ENCODE measurements at regions not wholly inside any gene's neighbourhood (a gene's known extent, or its start where the extent isn't known, plus 50 kb on each side); places are given as distances from the start of the nearest gene placed in this dataset.

GRCh38 chr16:88293097-88293496 is 89.7 kb upstream of the ZNF469 start:
- Histone ChIP-seq H3K27me3 (ENCODE audit: insufficient read depth, low read length, poor library complexity) (no peaks in the 10 kb centered on the region), H3K23ac (ENCODE audit: low read length) (no peak overlapping the region), H3K4me1 (ENCODE audit: control insufficient read depth, low read depth, low read length) (no peaks in the 10 kb centered on the region), H3K4me2 (ENCODE audit: low read length) (no peak overlapping the region), H3K56ac (ENCODE audit: low read length) (no peak overlapping the region), H2BK15ac (replicated peaks; ENCODE audit: low read depth) (no peak overlapping the region), H3K79me1 (ENCODE audit: low read length) (no peaks in the 10 kb centered on the region), H3K9ac (ENCODE audit: low read length) (no peak overlapping the region), H2BK5ac (ENCODE audit: low read length) (no peak overlapping the region), H3K4me3 (ENCODE audit: low read length) (no peak overlapping the region), H4K5ac (ENCODE audit: low read length) (no peak overlapping the region), H3K4ac (ENCODE audit: low read depth, low read length) (no peak overlapping the region), H2AK5ac (ENCODE audit: low read length) (no peak overlapping the region), H4K8ac (ENCODE audit: low read depth, low read length) (no peak overlapping the region), H3K18ac (ENCODE audit: low read length) (no peak overlapping the region), H2BK120ac (ENCODE audit: low read depth, low read length) (no peak overlapping the region), H3K36me3 (ENCODE audit: control insufficient read depth, insufficient read depth, low read length) (no peaks in the 10 kb centered on the region), H3K79me2 (ENCODE audit: control insufficient read depth, insufficient read depth, low read length) (no peaks in the 10 kb centered on the region), H3K27ac (ENCODE audit: low read depth, low read length) (no peak overlapping the region)
- DNase-seq: no peak
- 100% methylated on average over 2 of the region's 4 CpGs for WGBS (ENCODE audit: extremely low coverage, insufficient coverage, low lambda C conversion rate)

GRCh38 chr16:88295671-88296436 is 86.9 kb upstream of the ZNF469 start:
- Histone ChIP-seq H3K4me2 (ENCODE audit: low read length) (no peak overlapping the region), H3K9ac (ENCODE audit: low read length) (no peak overlapping the region), H2BK120ac (ENCODE audit: low read depth, low read length) (no peak overlapping the region), H3K4me3 (ENCODE audit: low read length) (no peak overlapping the region), H3K56ac (ENCODE audit: low read length) (no peak overlapping the region), H3K27ac (ENCODE audit: low read depth, low read length) (no peak overlapping the region), H3K36me3 (ENCODE audit: control insufficient read depth, insufficient read depth, low read length) (no peaks in the 10 kb centered on the region), H3K23ac (ENCODE audit: low read length) (no peak overlapping the region), H4K5ac (ENCODE audit: low read length) (no peak overlapping the region), H3K18ac (ENCODE audit: low read length) (no peak overlapping the region), H3K27me3 (ENCODE audit: insufficient read depth, low read length, poor library complexity) (no peaks in the 10 kb centered on the region), H2BK15ac (replicated peaks; ENCODE audit: low read depth) (no peak overlapping the region), H2BK5ac (ENCODE audit: low read length) (no peak overlapping the region), H3K79me1 (ENCODE audit: low read length) (no peaks in the 10 kb centered on the region), H3K79me2 (ENCODE audit: control insufficient read depth, insufficient read depth, low read length) (no peaks in the 10 kb centered on the region), H3K4ac (ENCODE audit: low read depth, low read length) (no peak overlapping the region), H2AK5ac (ENCODE audit: low read length) (no peak overlapping the region), H4K8ac (ENCODE audit: low read depth, low read length) (no peak overlapping the region), H3K4me1 (ENCODE audit: control insufficient read depth, low read depth, low read length) (no peaks in the 10 kb centered on the region)
- DNase-seq: no peak
- WGBS (ENCODE audit: extremely low coverage, insufficient coverage, low lambda C conversion rate): no CpG with 5 or more reads among the region's 20 CpGs

- H3K27me3 ChIP-seq (ENCODE audit: insufficient read depth, low read length, poor library complexity): no peaks in the 10 kb centered on the region
- DNase-seq: no peak
- H4K8ac ChIP-seq (ENCODE audit: low read depth, low read length): no peak overlapping the region
- no peak overlapping the region for H3K23ac ChIP-seq (ENCODE audit: low read length)
- H2BK5ac ChIP-seq (ENCODE audit: low read length): no peak overlapping the region
- H3K79me1 ChIP-seq (ENCODE audit: low read length): no peaks in the 10 kb centered on the region
- no peak overlapping the region for H4K5ac ChIP-seq (ENCODE audit: low read length)
- H3K79me2 ChIP-seq (ENCODE audit: control insufficient read depth, insufficient read depth, low read length): no peaks in the 10 kb centered on the region
- no peak overlapping the region for H2BK15ac ChIP-seq (replicated peaks; ENCODE audit: low read depth)
- no CpG with 5 or more reads among the region's 19 CpGs for WGBS (ENCODE audit: extremely low coverage, insufficient coverage, low lambda C conversion rate)
- no peak overlapping the region for H3K56ac ChIP-seq (ENCODE audit: low read length)
- no peak overlapping the region for H3K18ac ChIP-seq (ENCODE audit: low read length)
- H3K9ac ChIP-seq (ENCODE audit: low read length): no peak overlapping the region
- no peaks in the 10 kb centered on the region for H3K4me1 ChIP-seq (ENCODE audit: control insufficient read depth, low read depth, low read length)
- no peaks in the 10 kb centered on the region for H3K36me3 ChIP-seq (ENCODE audit: control insufficient read depth, insufficient read depth, low read length)
- no peak overlapping the region for H3K4me3 ChIP-seq (ENCODE audit: low read length)
- no peak overlapping the region for H3K4ac ChIP-seq (ENCODE audit: low read depth, low read length)
- H3K4me2 ChIP-seq (ENCODE audit: low read length): no peak overlapping the region
- no peak overlapping the region for H2BK120ac ChIP-seq (ENCODE audit: low read depth, low read length)
- no peak overlapping the region for H2AK5ac ChIP-seq (ENCODE audit: low read length)
- H3K27ac ChIP-seq (ENCODE audit: low read depth, low read length): no peak overlapping the region
Observed at GRCh38 chr16:88296437-88297177, 86.2 kb upstream of the ZNF469 start.

GRCh38 chr16:88297178-88297720 is 85.5 kb upstream of the ZNF469 start:
- Histone ChIP-seq H3K4me1 (ENCODE audit: control insufficient read depth, low read depth, low read length) (no peaks in the 10 kb centered on the region), H3K27ac (ENCODE audit: low read depth, low read length) (no peak overlapping the region), H2BK5ac (ENCODE audit: low read length) (no peak overlapping the region), H3K18ac (ENCODE audit: low read length) (no peak overlapping the region), H3K9ac (ENCODE audit: low read length) (no peak overlapping the region), H3K23ac (ENCODE audit: low read length) (no peak overlapping the region), H3K4me3 (ENCODE audit: low read length) (no peak overlapping the region), H3K4me2 (ENCODE audit: low read length) (no peak overlapping the region), H2BK120ac (ENCODE audit: low read depth, low read length) (no peak overlapping the region), H3K56ac (ENCODE audit: low read length) (no peak overlapping the region), H4K5ac (ENCODE audit: low read length) (no peak overlapping the region), H2AK5ac (ENCODE audit: low read length) (no peak overlapping the region), H3K27me3 (ENCODE audit: insufficient read depth, low read length, poor library complexity) (no peaks in the 10 kb centered on the region), H4K8ac (ENCODE audit: low read depth, low read length) (no peak overlapping the region), H3K79me1 (ENCODE audit: low read length) (no peaks in the 10 kb centered on the region), H3K36me3 (ENCODE audit: control insufficient read depth, insufficient read depth, low read length) (no peaks in the 10 kb centered on the region), H3K79me2 (ENCODE audit: control insufficient read depth, insufficient read depth, low read length) (no peaks in the 10 kb centered on the region), H3K4ac (ENCODE audit: low read depth, low read length) (no peak overlapping the region), H2BK15ac (replicated peaks; ENCODE audit: low read depth) (no peak overlapping the region)
- DNase-seq: no peak
- WGBS (ENCODE audit: extremely low coverage, insufficient coverage, low lambda C conversion rate): no CpG with 5 or more reads among the region's 22 CpGs

- Histone ChIP-seq H2BK15ac (replicated peaks; ENCODE audit: low read depth) (no peak overlapping the region), H3K23ac (ENCODE audit: low read length) (no peak overlapping the region), H3K79me2 (ENCODE audit: control insufficient read depth, insufficient read depth, low read length) (no peaks in the 10 kb centered on the region), H4K5ac (ENCODE audit: low read length) (no peak overlapping the region), H2AK5ac (ENCODE audit: low read length) (no peak overlapping the region), H3K4me2 (ENCODE audit: low read length) (no peak overlapping the region), H2BK5ac (ENCODE audit: low read length) (no peak overlapping the region), H3K18ac (ENCODE audit: low read length) (no peak overlapping the region), H3K4me3 (ENCODE audit: low read length) (no peak overlapping the region), H3K27ac (ENCODE audit: low read depth, low read length) (no peak overlapping the region), H3K79me1 (ENCODE audit: low read length) (no peaks in the 10 kb centered on the region), H3K27me3 (ENCODE audit: insufficient read depth, low read length, poor library complexity) (no peaks in the 10 kb centered on the region), H3K36me3 (ENCODE audit: control insufficient read depth, insufficient read depth, low read length) (no peaks in the 10 kb centered on the region), H2BK120ac (ENCODE audit: low read depth, low read length) (no peak overlapping the region), H3K9ac (ENCODE audit: low read length) (no peak overlapping the region), H3K56ac (ENCODE audit: low read length) (no peak overlapping the region), H3K4ac (ENCODE audit: low read depth, low read length) (no peak overlapping the region), H4K8ac (ENCODE audit: low read depth, low read length) (no peak overlapping the region), H3K4me1 (ENCODE audit: control insufficient read depth, low read depth, low read length) (no peaks in the 10 kb centered on the region)
- DNase-seq: no peak
- no CpG with 5 or more reads among the region's 16 CpGs for WGBS (ENCODE audit: extremely low coverage, insufficient coverage, low lambda C conversion rate)
Observed at GRCh38 chr16:88298181-88298832, 84.5 kb upstream of the ZNF469 start.
